ENCODE measurements at regions not wholly inside any gene's neighbourhood (a gene's known extent, or its start where the extent isn't known, plus 50 kb on each side); places are given as distances from the start of the nearest gene placed in this dataset.

DNA sequence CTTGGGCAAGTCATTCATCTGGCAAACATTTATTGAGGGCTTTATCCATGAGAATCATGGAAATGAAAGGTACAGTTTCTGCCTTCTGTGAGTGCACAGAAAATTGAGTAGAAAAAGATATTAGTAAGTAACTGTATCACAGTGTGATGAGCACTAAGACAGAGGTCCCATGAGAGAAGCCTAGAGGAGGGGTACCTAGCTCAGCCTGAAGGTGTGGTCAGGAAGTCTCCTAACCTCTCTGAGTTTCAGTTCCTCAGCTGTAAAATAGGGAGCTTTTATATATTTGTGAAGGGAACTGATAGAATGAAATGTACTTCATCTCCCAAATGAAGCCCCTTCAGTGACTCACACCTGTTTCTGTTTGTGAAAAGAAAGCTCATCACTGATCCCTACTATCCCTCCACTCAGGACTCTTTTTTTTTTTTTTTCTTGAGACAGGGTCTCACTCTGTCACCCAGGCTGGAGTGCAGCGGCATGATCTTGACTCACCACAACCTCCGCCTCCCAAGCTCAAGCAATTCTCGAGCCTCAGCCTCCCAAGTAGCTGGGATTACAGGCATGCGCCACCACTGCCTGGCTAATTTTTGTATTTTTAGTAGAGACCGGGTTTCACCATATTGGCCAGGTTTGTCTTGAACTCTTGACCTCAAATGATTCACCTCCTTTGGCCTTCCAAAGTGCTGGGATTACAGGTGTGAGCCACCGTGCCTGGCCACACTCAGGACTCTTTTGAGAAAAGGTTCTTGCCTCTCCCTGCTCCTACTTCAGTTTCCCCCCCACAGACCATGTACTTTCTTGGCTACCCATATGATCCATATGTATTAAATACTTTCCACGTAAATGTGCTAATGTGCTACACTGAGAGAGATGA lies 93.7 kb upstream of the FUT8 start:
- DNase-seq (ENCODE audit: low read depth, low spot score) (no peak), ATAC-seq (no peak)
- BruUV-seq (replicated peaks), result no TSS peak
- Histone ChIP-seq H3K27ac (ENCODE audit: low read length) (no peak overlapping the region), H3K4me3 (ENCODE audit: low read depth in 2 of 2, low read length in 2 of 2) (no peak overlapping the region), H3K27me3 (ENCODE audit: control insufficient read depth, insufficient read depth, low read length) (no peaks in the 10 kb centered on the region), H3K36me3 (ENCODE audit: control insufficient read depth, insufficient read depth, low read length) (no peaks in the 10 kb centered on the region), H3K9me3 (ENCODE audit: control insufficient read depth, insufficient read depth, low read depth, low read length) (no peaks in the 10 kb centered on the region), H3K4me1 (ENCODE audit: control insufficient read depth, insufficient read depth, low read length) (no peaks in the 10 kb centered on the region)
- TF ChIP-seq, protein P1, sequence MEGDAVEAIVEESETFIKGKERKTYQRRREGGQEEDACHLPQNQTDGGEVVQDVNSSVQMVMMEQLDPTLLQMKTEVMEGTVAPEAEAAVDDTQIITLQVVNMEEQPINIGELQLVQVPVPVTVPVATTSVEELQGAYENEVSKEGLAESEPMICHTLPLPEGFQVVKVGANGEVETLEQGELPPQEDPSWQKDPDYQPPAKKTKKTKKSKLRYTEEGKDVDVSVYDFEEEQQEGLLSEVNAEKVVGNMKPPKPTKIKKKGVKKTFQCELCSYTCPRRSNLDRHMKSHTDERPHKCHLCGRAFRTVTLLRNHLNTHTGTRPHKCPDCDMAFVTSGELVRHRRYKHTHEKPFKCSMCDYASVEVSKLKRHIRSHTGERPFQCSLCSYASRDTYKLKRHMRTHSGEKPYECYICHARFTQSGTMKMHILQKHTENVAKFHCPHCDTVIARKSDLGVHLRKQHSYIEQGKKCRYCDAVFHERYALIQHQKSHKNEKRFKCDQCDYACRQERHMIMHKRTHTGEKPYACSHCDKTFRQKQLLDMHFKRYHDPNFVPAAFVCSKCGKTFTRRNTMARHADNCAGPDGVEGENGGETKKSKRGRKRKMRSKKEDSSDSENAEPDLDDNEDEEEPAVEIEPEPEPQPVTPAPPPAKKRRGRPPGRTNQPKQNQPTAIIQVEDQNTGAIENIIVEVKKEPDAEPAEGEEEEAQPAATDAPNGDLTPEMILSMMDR (IDR thresholded peaks at IDR 0.05), result no peak
- TF ChIP-seq TCF7L2 (IDR thresholded peaks at IDR 0.05; ENCODE audit: low read depth, low read length), result no peak
- no peak for TF ChIP-seq SIN3A (IDR thresholded peaks at IDR 0.05; ENCODE audit: borderline replicate concordance, insufficient read depth, low read depth, low read length)
- no peak for TF ChIP-seq POLR2AphosphoS5 (IDR thresholded peaks at IDR 0.05; ENCODE audit: low read depth, low read length)
- TF ChIP-seq, protein P2, sequence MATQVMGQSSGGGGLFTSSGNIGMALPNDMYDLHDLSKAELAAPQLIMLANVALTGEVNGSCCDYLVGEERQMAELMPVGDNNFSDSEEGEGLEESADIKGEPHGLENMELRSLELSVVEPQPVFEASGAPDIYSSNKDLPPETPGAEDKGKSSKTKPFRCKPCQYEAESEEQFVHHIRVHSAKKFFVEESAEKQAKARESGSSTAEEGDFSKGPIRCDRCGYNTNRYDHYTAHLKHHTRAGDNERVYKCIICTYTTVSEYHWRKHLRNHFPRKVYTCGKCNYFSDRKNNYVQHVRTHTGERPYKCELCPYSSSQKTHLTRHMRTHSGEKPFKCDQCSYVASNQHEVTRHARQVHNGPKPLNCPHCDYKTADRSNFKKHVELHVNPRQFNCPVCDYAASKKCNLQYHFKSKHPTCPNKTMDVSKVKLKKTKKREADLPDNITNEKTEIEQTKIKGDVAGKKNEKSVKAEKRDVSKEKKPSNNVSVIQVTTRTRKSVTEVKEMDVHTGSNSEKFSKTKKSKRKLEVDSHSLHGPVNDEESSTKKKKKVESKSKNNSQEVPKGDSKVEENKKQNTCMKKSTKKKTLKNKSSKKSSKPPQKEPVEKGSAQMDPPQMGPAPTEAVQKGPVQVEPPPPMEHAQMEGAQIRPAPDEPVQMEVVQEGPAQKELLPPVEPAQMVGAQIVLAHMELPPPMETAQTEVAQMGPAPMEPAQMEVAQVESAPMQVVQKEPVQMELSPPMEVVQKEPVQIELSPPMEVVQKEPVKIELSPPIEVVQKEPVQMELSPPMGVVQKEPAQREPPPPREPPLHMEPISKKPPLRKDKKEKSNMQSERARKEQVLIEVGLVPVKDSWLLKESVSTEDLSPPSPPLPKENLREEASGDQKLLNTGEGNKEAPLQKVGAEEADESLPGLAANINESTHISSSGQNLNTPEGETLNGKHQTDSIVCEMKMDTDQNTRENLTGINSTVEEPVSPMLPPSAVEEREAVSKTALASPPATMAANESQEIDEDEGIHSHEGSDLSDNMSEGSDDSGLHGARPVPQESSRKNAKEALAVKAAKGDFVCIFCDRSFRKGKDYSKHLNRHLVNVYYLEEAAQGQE (IDR thresholded peaks at IDR 0.05; ENCODE audit: insufficient read depth in 1 of 2, low read depth in 2 of 2, low read length in 1 of 2), result no peak
- ChIA-PET POLR2A (no interaction called here), CTCF (no interaction called here)
- in situ Hi-C loops (cut with HindIII; ENCODE audit: low pct_unique_long_range_greater_than_20kb, low sequenced_read_pairs), result no loop called here
- intact Hi-C loops (cut with micrococcal nuclease; ENCODE audit: unreplicated experiment), result no loop called here

DNA sequence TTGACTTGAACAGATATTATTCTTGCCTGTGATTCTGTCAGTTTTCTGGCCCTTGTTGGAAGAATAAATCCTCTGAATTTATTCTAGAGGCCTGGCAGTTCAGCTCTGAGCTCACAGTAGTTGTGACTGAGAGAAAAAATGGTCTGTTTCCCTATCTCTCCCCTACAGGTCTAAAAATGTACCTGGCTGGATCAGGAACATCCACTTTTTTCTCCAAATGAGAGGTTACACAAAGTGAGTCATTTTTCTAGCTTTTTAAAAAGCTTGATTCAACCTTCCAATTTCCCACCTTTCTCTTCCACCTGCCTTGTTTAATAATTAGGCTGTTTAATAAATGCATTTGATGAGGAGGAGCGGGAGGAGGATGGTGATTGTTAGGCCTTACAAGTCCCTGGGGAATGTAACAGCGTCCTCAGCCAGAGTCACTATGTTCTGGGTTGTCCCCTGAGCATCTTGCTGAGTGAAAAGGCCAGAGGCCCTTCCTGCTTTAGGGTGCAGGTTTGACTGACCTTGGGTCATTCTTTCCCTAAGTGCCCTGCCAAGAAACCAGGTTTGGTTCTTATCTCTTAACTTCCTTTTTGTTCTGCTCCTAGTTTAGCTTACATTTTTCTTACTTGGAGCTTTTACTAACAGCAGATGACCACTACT lies 91.7 kb upstream of the FUT8 start:
- Histone ChIP-seq H3K4me1 (ENCODE audit: control insufficient read depth, insufficient read depth, low read length) (no peaks in the 10 kb centered on the region), H3K27ac (ENCODE audit: low read length) (no peak overlapping the region)
- POLR2A ChIA-PET, result no interaction called here

More for the DNA sequence above, 91.7 kb upstream of the FUT8 start:
- DNase-seq (ENCODE audit: low read depth, low spot score), result no peak
- intact Hi-C loops (cut with micrococcal nuclease; ENCODE audit: unreplicated experiment) (no loop called here), in situ Hi-C loops (cut with HindIII; ENCODE audit: low pct_unique_long_range_greater_than_20kb, low sequenced_read_pairs) (no loop called here)
- BruUV-seq (replicated peaks), result no TSS peak
- H3K27me3 ChIP-seq (ENCODE audit: control insufficient read depth, insufficient read depth, low read length), result no peaks in the 10 kb centered on the region
- CTCF ChIA-PET, result no interaction called here
- no peak overlapping the region for H3K4me3 ChIP-seq (ENCODE audit: low read depth in 2 of 2, low read length in 2 of 2)
- H3K36me3 ChIP-seq (ENCODE audit: control insufficient read depth, insufficient read depth, low read length), result no peaks in the 10 kb centered on the region
- TF ChIP-seq TCF7L2 (IDR thresholded peaks at IDR 0.05; ENCODE audit: low read depth, low read length) (no peak), POLR2AphosphoS5 (IDR thresholded peaks at IDR 0.05; ENCODE audit: low read depth, low read length) (no peak), SIN3A (IDR thresholded peaks at IDR 0.05; ENCODE audit: borderline replicate concordance, insufficient read depth, low read depth, low read length) (no peak)
- TF ChIP-seq, protein P2 (IDR thresholded peaks at IDR 0.05; ENCODE audit: insufficient read depth in 1 of 2, low read depth in 2 of 2, low read length in 1 of 2), result no peak
- TF ChIP-seq, protein P1 (IDR thresholded peaks at IDR 0.05), result no peak
- no peaks in the 10 kb centered on the region for H3K9me3 ChIP-seq (ENCODE audit: control insufficient read depth, insufficient read depth, low read depth, low read length)
- no peak for ATAC-seq

Measured in Panc1 (cell line).